Brain microvascular endothelial cell (primary cell): ENCODE measurements at regions not wholly inside any gene's neighbourhood (a gene's known extent, or its start where the extent isn't known, plus 50 kb on each side); places are given as distances from the start of the nearest gene placed in this dataset.

Experiments
- DNase-seq: peaks from one replicate; pipeline ENCODE4 v3.0.0-alpha.2; 2020
- H3K27ac ChIP-seq: fragments of 250-450 bp; sonication (Bioruptor Pico); 2 replicates; pipeline ENCODE4 v1.5.1; 2020; ENCODE audit warnings: mild to moderate bottlenecking, moderate library complexity
- H3K27me3 ChIP-seq: fragments of 250-450 bp; sonication (Bioruptor Pico); replicated peaks from 2 replicates; pipeline ENCODE4 v1.5.1; 2020; ENCODE audit warnings: mild to moderate bottlenecking
- H3K36me3 ChIP-seq: fragments of 250-450 bp; sonication (Bioruptor Pico); replicated peaks from 2 replicates; pipeline ENCODE4 v1.5.1; 2020; ENCODE audit warnings: mild to moderate bottlenecking
- H3K4me3 ChIP-seq: 2 replicates; pipeline ENCODE4 v1.5.1; 2011; ENCODE audit warnings: low read depth, mild to moderate bottlenecking, control low read depth, low read length, moderate library complexity
- CTCF ChIP-seq: IDR thresholded peaks from 2 replicates; pipeline ENCODE4 v1.5.1; 2011; ENCODE audit warnings: low read depth, mild to moderate bottlenecking, moderate library complexity, low read length, control low read depth, inconsistent platforms; ENCODE audit errors: missing control alignments
- in situ Hi-C: cut with HindIII; loops from 2 replicates; pipeline ENCODE4 v1.10.0; 2017; ENCODE audit warnings: low sequenced_read_pairs, low pct_ligation_motif_present

DNA sequence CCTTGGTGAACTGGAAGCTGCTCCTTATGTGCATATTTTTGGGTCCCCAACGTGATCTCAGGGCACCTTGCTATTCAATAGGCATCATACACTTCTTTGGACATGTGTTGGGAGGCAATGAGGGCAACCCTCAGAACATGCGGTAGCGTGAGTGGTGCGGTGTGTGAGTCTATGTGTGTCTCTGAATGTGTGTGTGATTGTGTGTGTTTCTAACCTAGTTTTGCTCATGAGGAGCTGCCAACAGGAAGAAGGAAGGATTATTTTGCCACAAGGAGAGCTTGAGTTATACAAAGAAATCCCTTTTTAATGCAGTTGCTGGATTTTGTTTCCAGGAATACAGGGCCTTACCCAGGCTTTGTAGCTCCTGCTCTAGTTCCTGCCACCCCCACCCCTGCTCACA is 75.8 kb upstream of the ITGA6 start:
- DNase-seq = no peak
- TF ChIP-seq CTCF = no peak
- Histone ChIP-seq H3K4me3 (no peak overlapping the region), H3K27ac (no peak overlapping the region), H3K36me3 (no peaks in the 10 kb centered on the region), H3K27me3 (no peaks in the 10 kb centered on the region)
- in situ Hi-C loops = no loop called here

GRCh38 chr2:172354347-172354746 is 73.0 kb upstream of the ITGA6 start:
- Histone ChIP-seq H3K27ac (no peak overlapping the region), H3K36me3 (no peaks in the 10 kb centered on the region), H3K4me3 (no peak overlapping the region), H3K27me3 (no peaks in the 10 kb centered on the region)
- DNase-seq = no peak
- no peak for TF ChIP-seq CTCF
- in situ Hi-C loops = no loop called here

GRCh38 chr2:172357442-172357841 is 69.9 kb upstream of the ITGA6 start:
- DNase-seq = no peak
- H3K27me3 ChIP-seq = no peaks in the 10 kb centered on the region
- in situ Hi-C loops = no loop called here
- no peak for TF ChIP-seq CTCF
- H3K36me3 ChIP-seq = no peaks in the 10 kb centered on the region
- no peak overlapping the region for H3K27ac ChIP-seq
- H3K4me3 ChIP-seq = no peak overlapping the region

GRCh38 chr2:172358691-172359556 is 68.5 kb upstream of the ITGA6 start:
- Histone ChIP-seq H3K36me3 (no peaks in the 10 kb centered on the region), H3K27ac (no peak overlapping the region), H3K27me3 (no peaks in the 10 kb centered on the region), H3K4me3 (no peak overlapping the region)
- no peak for DNase-seq
- no peak for TF ChIP-seq CTCF
- in situ Hi-C loops = no loop called here

DNA sequence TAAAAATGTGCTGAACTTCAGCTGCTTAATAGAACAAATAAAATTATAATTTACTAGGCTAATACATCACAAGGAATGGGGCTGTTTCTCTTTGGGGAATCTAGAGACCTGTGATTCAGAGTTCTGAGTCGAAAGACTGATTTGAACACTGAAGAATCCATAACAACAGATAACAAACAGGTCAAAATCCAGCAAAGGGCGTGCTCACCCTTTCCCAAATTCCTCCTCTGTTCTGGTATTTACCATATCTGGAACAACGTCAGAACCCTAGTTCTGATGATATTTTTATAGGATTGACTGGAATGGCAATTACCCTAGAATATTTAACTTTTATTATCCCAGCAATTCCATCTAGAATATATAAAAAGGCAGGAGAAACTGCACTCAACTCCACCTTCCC is 66.0 kb upstream of the ITGA6 start:
- H3K36me3 ChIP-seq = no peaks in the 10 kb centered on the region
- TF ChIP-seq CTCF = no peak
- in situ Hi-C loops = no loop called here
- no peak overlapping the region for H3K27ac ChIP-seq
- no peaks in the 10 kb centered on the region for H3K27me3 ChIP-seq
- no peak overlapping the region for H3K4me3 ChIP-seq
- no peak for DNase-seq

DNA sequence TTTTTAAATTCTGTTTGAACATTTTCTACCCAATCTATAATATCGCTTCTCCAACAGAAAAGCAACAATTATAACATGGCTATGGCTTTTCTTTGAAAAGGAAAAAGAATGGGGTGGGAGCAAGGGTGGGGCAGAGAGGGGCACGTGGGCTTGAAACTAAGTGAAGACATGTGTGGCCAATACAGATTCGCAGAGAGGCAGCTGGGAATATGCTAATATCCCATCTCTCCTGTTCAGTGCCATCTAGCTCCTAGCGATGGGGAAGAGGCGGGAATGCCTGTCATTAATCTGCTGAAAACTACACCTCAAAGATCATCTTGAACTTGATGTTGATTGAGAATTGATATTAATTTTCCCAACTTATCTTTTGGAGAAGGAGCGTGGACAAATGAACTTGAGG is 65.5 kb upstream of the ITGA6 start:
- DNase-seq = no peak
- Histone ChIP-seq H3K4me3 (no peak overlapping the region), H3K36me3 (no peaks in the 10 kb centered on the region), H3K27ac (no peak overlapping the region), H3K27me3 (no peaks in the 10 kb centered on the region)
- in situ Hi-C loops = no loop called here
- no peak for TF ChIP-seq CTCF
